Choroid plexus epithelial cell (primary cell): ENCODE measurements at regions not wholly inside any gene's neighbourhood (a gene's known extent, or its start where the extent isn't known, plus 50 kb on each side); places are given as distances from the start of the nearest gene placed in this dataset.

ENCODE experiments used
- DNase-seq: peaks from one replicate; pipeline ENCODE4 v3.0.0-alpha.2; 2010; ENCODE audit warnings: low read depth
- H3K4me3 ChIP-seq: 2 replicates; pipeline ENCODE4 v1.5.1; 2011; ENCODE audit warnings: low read depth, mild to moderate bottlenecking, control low read depth, low read length, moderate library complexity
- CTCF ChIP-seq: conservative IDR thresholded peaks from 2 replicates; pipeline ENCODE4 v1.5.1; 2011; ENCODE audit warnings: low read depth, mild to moderate bottlenecking, control low read depth, inconsistent platforms, low read length, moderate library complexity

GRCh38 chr15:35771746-35772442 is 225.9 kb upstream of the DPH6 start:
- DNase-seq = no peak
- H3K4me3 ChIP-seq = no peak overlapping the region
- TF ChIP-seq CTCF = no peak

- no peak overlapping the region for H3K4me3 ChIP-seq
- TF ChIP-seq CTCF = no peak
- no peak for DNase-seq
Measured at GRCh38 chr15:35774653-35775052, 228.7 kb upstream of the DPH6 start.

GRCh38 chr15:35775471-35775870 is 229.5 kb upstream of the DPH6 start:
- no peak for TF ChIP-seq CTCF
- DNase-seq = no peak
- H3K4me3 ChIP-seq = no peak overlapping the region

GRCh38 chr15:35777061-35777460 is 231.1 kb upstream of the DPH6 start:
- no peak overlapping the region for H3K4me3 ChIP-seq
- no peak for TF ChIP-seq CTCF

GRCh38 chr15:35783203-35783602 is 237.2 kb upstream of the DPH6 start:
- DNase-seq = no peak
- H3K4me3 ChIP-seq = no peak overlapping the region
- no peak for TF ChIP-seq CTCF

More at GRCh38 chr15:35777061-35777460, 231.1 kb upstream of the DPH6 start:
- DNase-seq = no peak

- no peak for TF ChIP-seq CTCF
- DNase-seq = peak; percentile 64
- no peak overlapping the region for H3K4me3 ChIP-seq
Measured at GRCh38 chr15:35784745-35785144, 238.8 kb upstream of the DPH6 start.

GRCh38 chr15:35810007-35810406 is 264.0 kb upstream of the DPH6 start:
- no peak for TF ChIP-seq CTCF
- no peak for DNase-seq
- no peak overlapping the region for H3K4me3 ChIP-seq
